ENCODE measurements at regions not wholly inside any gene's neighbourhood (a gene's known extent, or its start where the extent isn't known, plus 50 kb on each side); places are given as distances from the start of the nearest gene placed in this dataset.

DNA sequence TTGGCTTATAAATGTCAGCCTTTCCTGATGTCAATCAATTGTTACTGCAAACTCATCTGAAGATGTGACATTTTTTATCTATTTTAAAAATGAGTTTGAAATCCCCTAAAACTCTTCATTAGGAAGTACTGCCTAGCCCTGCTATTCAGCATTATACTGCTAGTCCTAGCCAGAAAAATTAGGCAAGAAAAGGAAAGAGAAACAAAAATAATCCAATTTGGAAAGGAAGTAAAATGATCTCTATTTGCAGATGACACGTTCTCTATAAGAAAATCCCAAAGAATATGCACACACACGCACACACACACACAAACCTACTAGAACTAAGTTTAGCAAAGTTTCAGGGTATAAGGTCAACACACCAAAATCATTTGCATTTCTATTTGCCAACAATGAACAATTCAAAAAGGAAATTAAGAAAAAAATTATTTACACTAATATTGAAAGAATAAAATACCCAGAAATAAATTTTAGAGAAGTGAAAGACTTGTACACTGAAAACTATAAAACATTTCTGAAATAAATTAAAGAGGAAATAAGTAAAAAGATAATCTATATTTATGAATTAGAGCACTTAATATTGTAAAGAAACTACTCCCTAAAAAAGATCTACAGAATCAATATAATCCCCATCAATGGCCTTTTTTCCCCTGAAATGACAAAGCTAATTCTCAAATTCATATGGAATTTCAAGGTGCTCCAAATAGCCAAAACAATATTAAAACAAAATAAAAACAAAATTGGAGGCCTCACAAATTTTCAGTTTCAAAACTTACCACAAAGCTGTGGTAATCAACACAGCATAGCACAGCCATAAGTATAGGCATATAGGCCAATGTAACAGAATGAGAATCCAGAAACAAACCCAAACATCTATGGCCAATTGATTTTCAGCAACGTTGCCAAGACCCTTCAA lies 433.7 kb upstream of the TRIB2 start:
- Histone ChIP-seq H3K27ac (no peak overlapping the region), H3K4me3 (no peak overlapping the region)

DNA sequence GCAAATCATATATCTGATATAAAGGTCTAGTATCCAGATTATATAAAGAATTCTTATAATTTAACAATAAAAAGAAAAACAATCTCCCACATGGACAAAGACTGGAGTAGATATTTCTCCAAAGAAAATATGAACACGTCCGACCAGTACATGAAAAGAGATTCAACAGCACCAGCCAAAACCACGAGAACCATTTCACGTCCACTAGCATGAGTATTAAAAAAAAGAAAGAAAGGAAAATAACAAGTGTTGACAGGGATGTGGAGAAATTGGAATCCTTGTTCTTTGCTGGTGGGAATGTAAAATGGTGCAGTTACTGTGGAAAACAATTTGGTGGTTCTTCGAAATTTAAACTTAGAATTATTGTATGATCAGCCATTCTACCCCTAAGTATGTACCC lies 432.7 kb upstream of the TRIB2 start:
- Histone ChIP-seq H3K27ac (no peak overlapping the region), H3K4me3 (no peak overlapping the region)

DNA sequence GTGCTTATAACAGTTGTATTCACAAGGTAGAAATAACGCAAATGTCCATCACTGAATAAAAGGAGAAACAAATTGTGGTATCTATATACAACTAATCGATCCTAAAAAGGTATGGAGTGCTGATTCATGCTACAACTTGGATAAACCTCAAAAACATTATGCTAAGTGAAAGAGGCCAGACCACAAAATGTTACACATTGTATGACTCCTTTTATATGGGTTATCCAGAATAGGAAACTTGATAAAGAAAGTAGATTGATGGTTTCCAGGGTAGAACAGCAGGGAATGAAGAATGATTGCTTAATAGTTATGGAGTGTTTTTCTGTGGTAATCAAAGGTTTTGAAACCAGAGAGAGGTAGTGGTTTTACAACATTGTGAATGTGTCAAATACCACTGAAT lies 432.2 kb upstream of the TRIB2 start:
- H3K4me3 ChIP-seq = no peak overlapping the region
- no peak overlapping the region for H3K27ac ChIP-seq

DNA sequence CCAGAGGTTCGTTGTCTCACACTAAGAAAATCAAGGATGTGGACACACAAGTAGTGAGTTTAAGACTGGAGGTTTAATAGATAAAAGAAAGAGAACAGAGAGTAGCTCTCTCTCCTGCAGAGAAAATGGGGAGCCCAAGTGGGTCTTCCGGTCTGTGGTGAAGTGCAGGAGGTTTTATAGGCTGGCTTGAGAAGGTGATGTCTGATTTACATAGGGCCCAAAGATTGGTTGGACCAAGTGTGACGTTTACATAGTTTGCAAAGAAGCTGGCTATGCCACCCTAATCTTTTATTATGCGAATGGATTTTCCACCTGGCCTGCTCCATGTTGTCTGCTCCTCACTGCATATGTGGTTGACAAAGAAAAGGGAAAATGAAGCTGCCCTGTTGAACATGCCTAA lies 430.4 kb upstream of the TRIB2 start:
- H3K27ac ChIP-seq = peak overlapping the region in 2 of 21 experiments; percentile 3 to 38
- H3K4me3 ChIP-seq = no peak overlapping the region

DNA sequence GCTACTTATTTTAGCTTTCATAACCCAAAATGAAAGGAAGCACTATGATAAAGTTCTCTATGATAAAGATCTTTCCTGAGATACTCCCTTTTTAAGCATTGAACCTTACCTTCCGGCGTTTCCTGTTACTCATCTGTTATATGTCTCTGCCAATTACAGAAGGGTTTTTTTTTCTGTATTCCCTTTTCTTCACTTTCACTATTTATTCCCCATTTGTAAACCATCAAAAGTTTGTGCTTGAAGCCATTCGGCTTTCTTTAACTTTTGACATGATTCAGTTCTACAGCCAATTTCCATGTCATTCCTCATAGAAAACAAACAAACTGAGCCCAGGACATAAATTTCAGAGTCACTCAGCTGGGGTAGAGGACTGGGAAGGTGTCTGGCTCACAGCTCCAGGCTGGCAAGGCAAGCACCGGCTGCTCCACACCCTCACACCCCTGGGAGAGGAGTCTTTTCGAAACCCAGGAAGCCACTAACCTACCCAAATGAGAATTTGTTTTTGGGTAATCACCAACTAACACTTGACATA lies 429.4 kb upstream of the TRIB2 start:
- Histone ChIP-seq H3K27ac (peak overlapping the region in 5 of 21 experiments; percentile 0 to 58 (median 11)), H3K4me3 (no peak overlapping the region)

DNA sequence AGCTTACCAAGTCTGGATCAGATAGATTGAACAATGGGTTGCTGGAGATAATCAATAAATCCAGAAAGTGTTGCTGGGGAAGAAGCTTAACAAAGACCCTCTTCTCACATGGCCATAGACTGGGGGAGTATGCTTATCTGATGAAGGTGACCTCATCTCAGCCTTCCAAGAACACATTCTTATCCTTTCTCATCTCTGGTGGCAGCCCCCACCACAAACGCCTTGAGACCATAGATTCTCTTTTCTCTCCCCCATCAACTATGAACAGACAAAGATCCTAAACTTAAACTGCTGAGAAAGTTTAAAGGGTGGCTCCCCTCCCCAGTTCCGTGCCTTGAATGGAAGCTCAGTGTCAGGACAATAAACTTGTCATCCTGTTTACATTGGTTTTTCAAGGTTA lies 428.7 kb upstream of the TRIB2 start:
- peak overlapping the region in 2 of 21 experiments; percentile 0 to 11 for H3K27ac ChIP-seq
- no peak overlapping the region for H3K4me3 ChIP-seq

DNA sequence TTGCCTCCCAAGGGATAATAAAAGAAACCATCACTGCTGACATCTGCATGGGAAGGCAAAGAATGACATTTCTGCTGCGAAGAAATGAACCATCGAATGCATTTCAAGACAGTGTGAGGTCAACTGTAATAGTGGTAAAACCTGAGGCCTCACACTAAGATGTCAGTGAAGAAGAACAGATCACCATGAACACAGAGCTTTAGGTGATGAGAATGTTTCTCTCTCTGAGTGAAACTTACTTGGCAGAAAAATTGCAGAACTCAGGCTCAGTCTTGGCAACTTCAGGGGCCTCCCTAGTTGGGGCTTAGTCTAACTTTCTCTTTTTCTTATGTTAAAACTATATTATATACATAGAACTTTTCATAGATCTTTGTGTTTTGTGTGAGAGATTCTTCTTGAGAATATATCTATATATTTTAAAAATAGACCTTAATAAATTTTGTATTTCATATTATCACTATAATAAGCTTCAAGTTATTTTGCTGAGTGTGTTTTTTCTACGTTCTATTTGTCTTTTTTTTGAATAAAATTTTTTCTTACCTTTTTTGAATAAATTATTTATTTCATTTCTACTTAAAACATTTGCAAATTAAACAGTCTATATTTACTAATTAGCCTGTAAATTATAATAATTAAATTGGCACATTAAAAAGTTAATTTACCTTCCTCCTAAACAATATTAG lies 427.5 kb upstream of the TRIB2 start:
- Histone ChIP-seq H3K27ac (no peak overlapping the region), H3K4me3 (no peak overlapping the region)

DNA sequence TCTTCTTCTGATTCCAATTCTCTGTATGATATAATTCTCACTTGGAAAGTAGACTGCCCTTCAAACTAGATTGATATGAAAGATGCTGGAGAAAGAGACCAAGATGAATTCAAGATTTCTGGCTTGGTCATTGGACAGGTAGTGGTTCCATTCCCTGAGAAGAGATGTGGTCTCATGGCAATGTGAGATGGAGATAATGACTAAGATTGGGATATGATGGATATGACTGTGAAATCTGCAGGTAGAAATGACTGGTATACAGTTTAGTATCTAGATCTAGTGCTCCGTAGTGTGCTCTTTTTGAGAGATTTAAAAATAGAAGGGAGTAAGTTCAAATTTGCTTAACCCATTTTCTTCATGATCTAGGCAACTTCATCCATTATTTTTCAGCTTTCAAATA lies 425.4 kb upstream of the TRIB2 start:
- H3K27ac ChIP-seq = no peak overlapping the region
- no peak overlapping the region for H3K4me3 ChIP-seq

DNA sequence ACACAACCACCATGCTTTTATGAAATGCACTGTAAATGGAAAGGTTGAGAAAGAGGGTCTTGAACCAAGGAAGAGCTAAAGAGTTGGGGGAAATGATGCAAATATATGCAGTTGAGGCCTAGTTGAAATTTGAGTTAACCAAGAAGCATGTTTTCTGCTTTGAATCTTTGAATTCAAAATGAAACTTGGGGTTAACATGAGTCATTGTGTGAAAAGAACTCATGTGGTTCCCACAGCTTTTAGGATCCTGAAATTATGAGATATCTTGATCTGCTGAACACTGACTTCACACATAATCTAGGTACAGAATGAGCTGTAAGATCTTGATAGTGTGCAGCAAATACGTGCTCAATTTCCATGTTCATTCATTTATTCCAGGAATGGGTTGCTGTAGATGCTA lies 422.9 kb upstream of the TRIB2 start:
- H3K4me3 ChIP-seq = no peak overlapping the region
- peak overlapping the region in 1 of 21 experiments; percentile 30 for H3K27ac ChIP-seq

DNA sequence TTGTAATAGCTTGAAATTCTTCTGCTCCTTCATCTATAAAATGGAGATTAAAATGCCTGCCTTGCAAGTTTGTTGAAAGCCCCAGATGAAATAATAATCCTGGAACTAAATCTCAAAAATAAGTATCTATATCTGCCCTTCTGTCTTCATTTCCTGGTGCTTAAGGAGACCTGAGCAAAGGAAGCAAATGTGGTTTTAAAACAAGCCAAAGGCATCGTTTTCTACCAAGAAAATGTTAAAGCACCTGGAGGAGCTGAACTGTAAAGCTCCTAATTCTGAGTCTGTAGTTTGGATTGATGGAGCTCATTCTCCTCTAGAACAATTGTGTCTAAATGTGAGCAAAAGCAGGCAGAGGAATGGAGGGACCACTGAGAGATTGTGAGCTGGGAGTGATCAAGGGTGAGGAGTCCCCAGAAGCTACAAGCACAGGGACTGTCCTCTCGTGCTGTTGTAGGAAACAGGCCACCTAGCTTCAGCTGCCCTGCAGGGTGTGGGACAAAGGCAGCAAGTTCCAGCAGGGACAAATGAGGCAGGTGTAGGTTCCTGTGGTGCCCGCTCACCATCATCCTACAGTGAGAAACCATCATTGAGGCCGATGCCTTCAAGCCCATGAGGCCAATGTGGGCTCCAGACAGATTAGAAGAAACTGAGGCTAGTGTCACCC lies 420.7 kb upstream of the TRIB2 start:
- H3K27ac ChIP-seq = no peak overlapping the region
- H3K4me3 ChIP-seq = no peak overlapping the region

DNA sequence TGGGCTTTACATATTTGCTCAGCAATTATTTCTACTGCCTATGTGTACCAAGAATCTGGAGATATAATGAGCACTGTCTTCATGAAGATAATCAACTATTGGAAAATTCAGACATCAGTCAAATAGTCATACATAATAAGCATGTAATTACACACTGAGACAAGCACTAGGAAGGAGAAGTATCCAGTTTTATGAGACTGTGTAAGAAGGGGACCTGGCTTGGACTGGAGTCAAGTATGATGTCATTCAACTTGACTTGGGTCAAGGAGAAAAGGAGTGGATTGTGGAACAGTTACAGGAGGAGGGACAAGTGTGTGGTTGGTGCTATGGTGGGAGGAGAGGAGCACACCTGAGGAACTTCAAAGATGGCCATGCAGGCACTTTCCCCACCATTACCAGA lies 419.8 kb upstream of the TRIB2 start:
- H3K4me3 ChIP-seq = no peak overlapping the region
- H3K27ac ChIP-seq = no peak overlapping the region

DNA sequence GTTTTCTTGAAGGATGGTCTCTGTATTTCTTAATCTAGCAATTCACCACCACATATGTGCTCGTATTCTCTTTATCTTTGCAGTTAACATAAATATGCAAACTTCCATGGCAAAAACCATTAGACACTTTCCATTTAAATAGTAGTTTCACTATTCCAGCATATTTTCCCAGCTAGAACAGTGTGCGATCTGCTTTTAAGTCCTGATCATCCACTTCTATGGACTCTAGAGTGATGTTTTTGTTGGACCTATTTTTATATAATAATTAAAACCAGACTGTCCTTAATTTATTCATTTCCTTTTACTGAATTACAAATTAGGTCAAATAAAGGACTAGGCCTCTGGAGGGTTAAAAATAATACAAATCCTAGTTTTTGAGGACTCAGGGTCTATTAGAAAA lies 418.4 kb upstream of the TRIB2 start:
- no peak overlapping the region for H3K27ac ChIP-seq
- H3K4me3 ChIP-seq = no peak overlapping the region

DNA sequence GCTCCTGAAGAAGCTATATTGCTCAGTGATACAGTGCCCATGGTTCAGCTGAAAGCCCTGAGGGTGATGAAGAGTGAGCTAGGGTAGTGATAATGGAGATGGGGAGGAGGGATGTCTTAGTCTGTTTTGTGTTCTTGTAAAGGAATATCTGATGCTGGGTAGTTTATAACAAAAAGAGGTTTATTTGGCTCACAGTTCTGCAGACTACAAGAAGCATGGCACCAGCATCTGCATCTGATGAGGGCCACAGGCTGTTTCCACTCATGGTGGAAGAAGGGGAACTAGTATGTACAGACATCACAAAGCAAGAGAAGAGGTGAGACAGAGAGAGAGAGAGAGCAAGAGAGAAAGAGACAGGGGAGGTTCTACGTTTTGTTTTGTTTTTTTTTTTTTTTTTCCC lies 417.3 kb upstream of the TRIB2 start:
- H3K4me3 ChIP-seq = no peak overlapping the region
- peak overlapping the region in 2 of 21 experiments; percentile 47 to 63 for H3K27ac ChIP-seq

DNA sequence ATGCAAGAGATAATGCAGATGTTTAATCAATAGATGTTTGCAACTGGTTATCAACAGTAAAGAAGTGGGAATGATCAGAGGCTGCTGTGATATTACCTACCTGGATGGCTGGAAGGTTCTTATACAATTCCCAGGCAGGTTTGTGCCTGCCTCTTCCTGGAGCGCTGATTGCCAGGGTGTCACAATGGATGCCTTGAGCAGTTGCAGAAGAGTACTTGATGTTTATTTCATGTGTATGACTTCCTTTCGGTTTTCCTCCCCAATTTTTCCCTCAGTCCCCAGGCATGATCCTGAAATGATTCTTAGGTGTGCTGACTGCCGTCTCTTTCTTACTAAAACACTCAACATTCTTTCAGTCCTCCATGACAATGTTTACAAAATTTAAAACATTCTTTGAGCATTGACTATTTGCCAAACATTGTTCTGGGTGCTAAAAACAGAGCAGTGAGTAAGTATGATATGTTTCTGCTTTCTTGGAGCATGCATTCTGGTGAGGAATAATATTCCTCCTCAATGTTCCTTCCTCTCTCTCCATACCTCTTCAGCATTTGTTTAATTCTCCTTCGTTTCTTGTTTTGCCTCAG lies 416.6 kb upstream of the TRIB2 start:
- H3K27ac ChIP-seq = peak overlapping the region in 3 of 21 experiments; percentile 5 to 63 (median 47)

DNA sequence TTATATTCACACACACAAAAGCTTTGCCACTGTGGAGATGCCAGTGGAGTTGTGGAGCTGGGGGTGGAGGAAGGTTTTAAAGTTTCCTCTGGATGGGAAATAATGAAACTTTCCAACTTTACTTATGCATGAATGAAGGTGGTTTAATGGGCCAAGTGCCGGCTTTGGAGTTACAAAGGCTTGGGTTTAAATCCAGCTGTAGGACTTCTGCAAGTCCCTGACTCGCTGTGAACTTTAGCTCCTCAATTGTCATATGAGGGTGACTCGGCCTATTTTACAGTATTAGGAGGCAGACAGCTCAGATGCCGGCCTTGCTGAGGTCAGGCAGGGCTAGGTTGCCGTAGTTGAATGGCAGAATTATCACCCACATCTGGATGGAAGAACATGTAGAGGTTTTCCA lies 415.8 kb upstream of the TRIB2 start:
- Histone ChIP-seq H3K4me3 (no peak overlapping the region), H3K27ac (peak overlapping the region in 2 of 21 experiments; percentile 5 to 42)

More for the DNA sequence above, 416.6 kb upstream of the TRIB2 start:
- H3K4me3 ChIP-seq = no peak overlapping the region

DNA sequence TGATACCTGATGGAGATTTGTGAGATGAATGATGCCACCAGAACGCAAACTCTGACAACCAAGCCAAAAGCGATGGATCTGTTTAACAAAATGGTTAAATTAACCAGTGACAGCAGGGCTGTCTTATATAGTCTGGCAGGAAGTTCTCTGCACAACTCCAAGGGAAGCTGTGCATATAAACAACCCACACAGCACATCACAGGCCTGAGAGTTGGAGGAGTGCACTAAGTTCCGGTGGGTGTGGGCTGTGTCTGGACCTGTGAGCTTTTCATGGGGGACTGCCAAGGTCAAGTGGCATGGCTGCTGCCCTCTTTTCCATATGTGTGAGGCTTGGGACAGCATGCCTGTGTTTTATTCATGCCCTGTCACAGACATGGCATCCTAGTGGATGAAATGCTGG lies 414.6 kb upstream of the TRIB2 start:
- H3K27ac ChIP-seq = no peak overlapping the region

DNA sequence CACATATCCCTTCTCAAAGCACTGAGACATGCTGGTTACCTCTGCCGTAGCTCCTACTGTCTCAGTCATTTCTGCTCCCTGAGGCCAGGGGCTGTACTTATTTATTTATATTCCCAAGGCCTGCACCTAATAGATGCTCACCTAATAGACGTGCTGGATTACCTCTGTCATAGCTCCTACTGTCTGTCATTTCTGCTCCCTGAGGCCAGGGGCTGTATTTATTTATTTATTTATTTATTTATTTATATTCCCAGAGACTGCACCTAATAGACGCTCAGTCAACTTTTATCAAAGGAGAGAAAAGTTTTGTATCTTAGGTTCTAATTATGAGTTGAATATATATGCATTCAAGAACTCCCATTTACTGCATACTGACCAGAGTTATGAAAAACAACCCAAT lies 414.0 kb upstream of the TRIB2 start:
- H3K27ac ChIP-seq = no peak overlapping the region
- no peak overlapping the region for H3K4me3 ChIP-seq

More for the DNA sequence above, 414.6 kb upstream of the TRIB2 start:
- no peak overlapping the region for H3K4me3 ChIP-seq

DNA sequence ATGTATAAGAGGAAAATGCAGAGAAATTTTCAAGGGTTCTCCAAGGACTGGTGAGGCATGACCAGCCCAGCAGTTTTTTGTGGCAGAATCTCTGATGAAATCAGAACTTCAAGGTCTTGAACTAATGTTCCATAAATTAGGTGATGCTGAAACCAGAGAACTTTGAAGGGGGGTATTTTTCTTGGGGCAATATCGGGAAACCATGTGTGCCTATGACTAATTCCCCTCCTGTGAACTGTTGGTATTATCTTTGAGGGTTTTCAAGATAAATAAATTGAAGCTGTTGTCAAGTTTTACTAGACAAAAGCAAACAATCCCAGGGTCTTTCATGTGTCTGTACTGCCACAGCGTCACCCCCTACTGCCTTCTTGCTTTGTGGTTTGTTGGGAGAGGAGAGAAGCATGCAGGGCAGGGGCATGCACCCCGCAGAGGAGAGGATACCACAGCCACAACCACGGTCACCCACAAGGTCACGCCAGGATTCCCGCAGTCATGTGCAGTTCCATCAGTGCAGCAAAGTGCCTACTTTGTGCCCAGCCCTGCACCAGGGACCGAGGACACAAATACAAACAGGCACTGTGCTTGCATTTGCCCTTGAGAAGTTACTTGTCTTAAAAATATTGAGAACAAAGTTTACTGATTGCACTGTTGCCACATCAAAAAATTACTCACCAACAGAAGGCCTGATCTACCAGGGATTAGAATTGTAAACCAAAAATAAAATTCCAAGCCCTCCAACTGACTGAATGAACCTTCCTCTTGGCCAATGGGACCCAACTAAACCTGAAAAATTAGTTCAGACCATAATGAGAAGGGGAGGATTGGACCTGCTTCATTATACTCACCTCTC lies 413.3 kb upstream of the TRIB2 start:
- Histone ChIP-seq H3K4me3 (no peak overlapping the region), H3K27ac (no peak overlapping the region)

DNA sequence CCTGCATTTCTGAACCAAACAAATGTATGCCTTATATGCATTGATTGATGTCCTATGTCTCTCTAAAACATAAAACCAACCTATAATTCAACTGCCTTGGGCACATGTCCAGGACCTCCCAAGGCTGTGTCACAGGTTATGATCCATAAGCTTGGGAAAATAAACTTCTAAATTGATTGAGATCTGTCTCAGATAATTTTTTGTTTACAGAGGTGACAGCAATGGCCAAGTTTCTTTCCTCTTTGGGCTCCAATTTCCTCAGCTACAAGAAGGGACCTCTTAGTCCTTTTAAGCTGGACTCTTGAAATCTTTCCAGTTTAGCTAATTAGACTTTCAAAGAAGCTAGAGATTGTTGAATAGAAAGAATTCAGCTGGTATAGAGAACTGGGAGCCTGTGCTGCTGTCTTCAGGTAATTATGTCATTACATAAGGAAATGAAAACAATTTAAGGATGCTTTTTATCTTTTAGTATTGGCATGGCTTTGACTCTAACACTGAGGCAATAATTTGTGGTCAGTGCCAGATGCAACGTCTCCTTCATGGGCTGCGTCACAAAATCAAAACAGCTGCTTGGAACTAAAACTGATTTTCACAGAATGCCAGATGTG lies 412.1 kb upstream of the TRIB2 start:
- Histone ChIP-seq H3K27ac (no peak overlapping the region), H3K4me3 (no peak overlapping the region)

All from skin epidermis (tissue), 12 donors.